HUDEP-2 (cell line): ENCODE measurements at regions not wholly inside any gene's neighbourhood (a gene's known extent, or its start where the extent isn't known, plus 50 kb on each side); places are given as distances from the start of the nearest gene placed in this dataset.
"Not testable (repeated sequence)": the region's sequence is repeated elsewhere in the genome, so short reads cannot be mapped to it uniquely, and the experiment has no call there.

ENCODE experiments used
- DNase-seq, 76 experiments: peaks; one replicate each; lab custom pipeline; 2025; ENCODE audit not compliant: unreplicated experiment in 76 of 76; lab: John Stamatoyannopoulos, UW

DNA sequence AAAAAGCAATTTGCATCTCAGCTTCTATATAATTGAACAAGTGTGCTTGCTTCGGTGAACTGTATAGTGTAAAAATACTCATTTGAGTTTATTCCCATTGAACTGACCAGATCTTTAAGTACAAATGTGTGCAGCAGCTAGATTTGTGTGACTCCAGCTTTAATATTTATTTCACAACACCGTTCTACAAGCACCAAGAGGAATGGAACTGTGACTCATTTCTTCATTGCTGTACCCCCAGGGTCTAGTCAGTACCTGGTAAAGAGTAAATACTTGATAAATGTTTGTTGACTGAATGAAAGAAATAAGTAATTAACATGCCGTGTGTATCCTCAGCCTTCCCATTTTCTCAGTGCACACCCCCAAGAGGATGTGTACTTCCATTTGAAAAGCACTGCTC, 464.8 kb downstream of the CBLN4 start:
- no peak for DNase-seq

DNA sequence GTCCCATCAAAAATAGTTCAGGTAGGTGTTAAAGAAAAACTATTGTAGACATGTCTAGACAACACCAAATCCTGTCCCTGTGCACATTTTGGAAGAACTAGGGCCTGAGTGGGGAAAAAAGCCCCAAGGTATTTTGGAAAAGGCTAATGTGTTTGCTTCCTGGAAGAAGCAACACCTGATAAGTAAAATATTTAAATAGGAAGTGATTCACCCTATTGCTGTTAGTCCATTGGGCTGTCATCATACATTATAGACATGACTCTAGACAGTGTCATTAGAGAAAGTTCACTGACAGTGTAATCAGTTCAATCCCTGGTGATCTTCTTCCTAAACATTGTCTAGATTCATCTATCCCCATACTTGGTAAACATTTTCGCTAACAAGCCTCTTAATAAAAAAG, 465.3 kb downstream of the CBLN4 start:
- DNase-seq = no peak

DNA sequence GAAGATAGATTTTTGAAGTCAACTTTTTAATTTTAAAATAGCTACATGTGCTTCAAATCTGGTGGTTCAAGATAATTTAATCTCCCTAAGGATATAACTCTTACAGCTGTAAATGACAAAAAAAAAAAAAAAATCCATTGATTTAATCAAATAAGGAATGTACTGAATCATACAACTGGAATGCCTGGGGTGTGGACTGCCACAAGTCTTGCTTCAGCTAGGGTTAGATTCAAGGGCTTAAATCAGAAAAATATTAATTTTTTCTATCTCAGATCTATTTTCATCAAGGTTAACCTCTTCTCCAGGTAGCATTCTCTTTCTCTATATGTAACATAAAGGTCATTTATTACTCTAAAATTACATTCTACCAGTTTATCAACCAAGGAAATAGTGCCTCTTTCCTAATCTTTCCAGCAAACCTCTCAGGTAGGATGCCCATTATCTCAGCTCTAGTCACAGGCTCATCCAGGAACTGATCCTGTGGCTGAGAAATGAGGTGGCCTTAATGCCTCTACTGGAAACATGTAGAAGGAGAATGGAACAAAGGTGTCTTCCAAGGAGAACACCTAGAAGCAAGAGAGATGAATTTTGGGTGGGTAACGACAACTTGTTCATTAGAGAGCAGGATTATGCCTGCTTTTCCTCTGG, 466.9 kb downstream of the CBLN4 start:
- DNase-seq = no peak

DNA sequence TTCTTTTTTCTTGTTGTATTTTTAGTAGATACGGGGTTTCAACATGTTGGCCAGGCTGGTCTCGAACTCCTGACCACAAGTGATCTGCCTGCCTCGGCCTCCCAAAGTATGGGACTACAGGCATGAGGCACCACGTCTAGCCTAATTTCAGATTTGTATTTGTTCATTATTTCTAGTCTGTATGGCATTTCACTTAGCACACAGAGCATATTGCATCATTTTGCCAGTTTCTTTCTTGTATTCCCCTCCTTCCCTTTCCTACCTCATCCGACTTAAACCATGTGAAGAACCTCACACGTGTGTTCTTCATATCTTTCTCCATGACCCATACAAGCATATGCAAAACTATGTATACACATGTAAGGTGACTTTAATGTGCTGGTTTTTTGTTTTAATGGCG, 470.0 kb downstream of the CBLN4 start:
- DNase-seq = no peak

DNA sequence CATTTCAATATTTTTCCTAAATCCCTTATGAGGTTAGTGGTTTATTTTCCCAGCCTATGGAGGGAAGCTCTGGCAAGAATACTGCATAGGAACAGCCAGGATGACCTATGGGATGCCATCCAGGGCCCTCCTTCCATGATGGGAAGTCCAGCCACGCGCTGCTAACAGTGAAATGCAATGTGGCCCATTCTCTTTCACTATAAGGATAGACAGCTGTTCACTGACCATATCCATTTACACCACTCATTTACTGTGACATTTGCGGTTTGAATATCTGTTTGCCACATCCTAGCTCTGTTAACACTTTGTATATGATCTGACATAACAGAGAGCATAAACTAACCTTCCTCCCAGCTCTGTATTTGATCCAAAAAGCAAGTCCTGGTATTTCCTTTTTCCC, 471.7 kb downstream of the CBLN4 start:
- no peak for DNase-seq

DNA sequence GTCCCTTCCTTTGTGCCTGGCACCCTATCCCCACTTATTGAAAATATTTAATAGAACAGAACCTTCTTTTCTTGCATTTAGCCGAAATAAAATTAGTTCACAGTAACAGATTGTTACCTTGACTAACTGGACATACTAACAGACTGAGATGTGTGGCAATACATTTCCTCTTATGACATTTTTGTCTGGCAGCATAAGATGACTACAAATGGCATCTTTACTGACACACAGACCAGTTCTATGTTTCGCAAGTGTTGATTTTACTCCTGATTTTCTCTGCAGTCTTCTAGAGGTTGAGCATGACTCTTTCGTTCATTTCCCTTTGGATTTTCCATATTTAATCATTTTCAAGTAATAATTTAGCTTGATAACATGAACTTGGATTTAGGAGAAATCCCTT, 474.6 kb downstream of the CBLN4 start:
- no peak for DNase-seq

DNA sequence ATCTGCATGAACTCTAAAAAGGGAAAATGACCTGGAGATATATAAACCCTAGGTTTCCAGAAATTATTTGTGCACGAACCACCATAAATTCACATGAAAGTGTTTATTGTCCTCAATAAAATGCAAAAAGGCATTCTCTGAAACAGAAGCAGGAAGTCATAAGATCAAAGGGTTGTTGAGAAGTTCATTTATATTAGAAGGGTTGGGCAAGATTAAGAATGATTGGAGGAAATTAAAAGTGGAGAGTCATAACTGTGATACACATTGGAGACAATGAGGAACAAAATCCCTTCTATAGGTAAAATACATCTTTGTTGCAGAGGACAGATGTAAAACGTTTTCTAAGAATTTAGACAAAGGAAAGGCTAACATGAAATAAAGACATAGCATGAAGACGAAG, 476.8 kb downstream of the CBLN4 start:
- DNase-seq = no peak

DNA sequence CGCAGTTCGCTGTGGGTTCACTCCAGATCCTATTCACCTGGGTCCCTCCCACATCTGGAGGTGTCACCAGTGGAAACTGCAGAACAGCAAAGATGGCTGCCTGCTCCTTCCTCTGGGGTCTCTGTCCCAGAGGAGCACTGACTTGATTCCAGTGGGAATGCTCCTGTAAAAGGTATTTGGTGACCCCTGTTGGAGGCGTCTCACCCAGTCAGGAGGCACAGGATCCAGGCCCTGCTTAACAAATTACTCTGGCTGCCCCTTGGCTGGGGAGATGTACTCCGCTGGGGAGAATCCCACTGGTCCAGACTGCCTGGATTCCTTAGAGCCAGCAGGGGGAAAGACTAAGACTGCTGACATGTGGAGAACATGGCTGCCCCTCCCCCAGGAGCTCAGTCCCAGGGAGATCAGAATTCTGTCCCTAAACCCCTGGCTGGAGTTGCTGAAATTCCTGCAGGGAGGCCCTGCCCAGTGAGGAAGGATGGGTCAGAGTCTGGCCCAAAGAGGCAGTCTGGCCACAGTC, 483.0 kb downstream of the CBLN4 start:
- DNase-seq = no peak

DNA sequence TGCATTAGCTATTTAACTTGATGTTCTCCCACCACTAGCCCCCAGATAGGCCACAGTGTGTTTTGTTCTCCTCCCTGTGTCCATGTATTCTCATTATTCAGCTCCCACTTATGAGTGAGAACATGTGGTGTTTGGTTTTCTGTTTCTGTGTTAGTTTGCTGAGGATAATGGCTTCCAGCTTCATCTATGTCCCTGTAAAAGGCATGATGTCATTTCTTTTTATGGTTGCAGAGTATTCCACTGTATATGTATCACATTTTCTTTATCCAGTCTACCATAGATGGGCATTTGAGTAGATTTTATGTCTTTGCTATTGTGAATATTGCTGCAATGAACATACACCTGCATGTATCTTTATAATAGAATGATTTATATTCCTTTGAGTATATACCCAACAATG, 487.7 kb downstream of the CBLN4 start:
- DNase-seq = not testable (repeated sequence)

DNA sequence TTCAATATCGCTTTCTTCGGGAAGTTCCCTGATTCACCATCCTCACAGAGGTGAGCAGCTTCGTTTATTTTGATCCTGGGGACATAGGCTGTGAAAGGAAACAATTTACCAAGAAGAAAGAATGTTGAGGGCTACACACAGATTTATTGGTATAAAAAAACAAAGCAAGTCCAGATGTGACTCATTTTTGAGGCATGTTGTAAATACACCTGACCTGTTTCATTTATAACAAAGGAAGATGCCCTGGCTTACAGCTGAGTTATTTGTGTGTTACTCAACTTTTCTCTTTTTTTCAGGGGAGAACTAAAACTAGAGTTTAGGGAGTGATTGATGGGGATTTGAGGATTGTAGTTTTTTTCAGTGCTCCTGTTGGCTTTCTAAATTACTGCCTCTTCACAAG, 489.5 kb downstream of the CBLN4 start:
- no peak for DNase-seq

DNA sequence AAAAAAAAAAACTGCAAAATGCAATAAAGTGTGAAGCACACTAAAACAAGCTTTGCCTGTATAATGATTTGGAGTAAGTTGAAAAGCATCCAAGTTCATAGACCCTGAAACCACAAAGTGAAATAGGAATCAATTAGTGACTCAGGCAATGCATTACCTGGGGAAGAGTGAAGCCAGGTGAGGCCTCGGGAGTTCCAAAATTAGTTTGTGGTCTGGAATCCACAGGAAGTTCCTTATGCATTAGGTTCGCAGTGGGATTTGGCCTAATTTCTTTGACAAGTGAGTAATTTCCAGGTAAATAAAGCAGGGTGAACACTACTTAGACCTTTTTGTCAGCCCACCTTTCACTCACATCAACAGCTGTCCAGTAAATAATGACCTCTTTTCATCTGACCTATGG, 490.8 kb downstream of the CBLN4 start:
- DNase-seq = no peak

DNA sequence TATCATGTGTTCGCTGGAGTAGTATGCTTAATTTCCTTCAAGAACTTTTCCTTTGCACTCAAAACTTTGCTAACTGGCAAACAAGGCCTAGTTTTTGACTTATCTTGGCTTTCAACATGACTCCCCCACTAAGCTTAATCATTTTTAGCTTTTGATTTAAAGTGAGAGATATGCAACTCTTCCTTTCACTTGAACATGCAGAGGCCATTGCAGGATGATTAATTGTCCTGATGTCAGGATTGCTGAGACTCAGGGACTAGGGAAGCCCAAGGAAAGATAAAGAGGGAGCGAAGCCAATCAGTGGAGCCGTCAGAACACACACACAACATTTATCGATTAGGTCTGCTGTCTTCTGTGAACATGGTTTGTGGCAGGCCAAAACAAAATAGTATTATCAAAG, 491.4 kb downstream of the CBLN4 start:
- DNase-seq = no peak

DNA sequence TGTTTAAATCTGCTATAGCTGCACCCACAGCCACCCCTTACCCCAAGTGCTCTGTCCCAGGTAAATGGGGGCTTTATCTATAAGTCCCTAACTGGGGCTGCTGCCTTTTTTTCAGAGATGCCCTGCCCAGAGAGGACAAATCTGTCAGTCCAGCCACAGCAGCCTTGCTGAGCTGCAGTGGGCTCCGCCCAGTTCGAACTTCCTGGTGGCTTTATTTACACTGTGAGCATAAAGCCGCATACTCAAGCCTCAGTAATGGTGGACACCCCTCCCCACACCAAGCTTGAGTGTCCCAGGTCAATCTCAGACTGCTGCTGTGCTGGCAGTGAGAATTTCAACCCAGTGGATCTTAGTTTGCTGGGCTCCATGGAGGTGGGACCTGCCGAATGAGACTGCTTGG, 505.2 kb downstream of the CBLN4 start:
- DNase-seq = no peak

DNA sequence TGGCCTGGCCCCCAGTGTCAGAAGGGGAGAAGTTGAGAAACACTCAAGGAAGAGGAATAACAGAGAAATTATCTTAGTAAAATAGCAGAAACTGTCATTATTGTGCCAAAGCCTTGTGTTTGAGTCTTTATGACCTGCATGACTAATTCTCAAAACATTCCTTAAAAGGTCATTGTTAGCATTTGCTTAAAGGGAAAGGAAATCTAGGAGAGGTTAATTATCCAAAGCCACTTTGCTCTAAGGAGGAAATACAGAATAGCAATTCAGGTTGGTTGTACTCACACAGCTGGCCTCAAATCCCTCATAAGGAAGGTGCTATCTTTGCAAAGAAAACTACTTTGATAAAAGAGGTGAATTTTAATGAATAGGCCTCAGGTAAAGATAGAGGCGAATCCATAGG, 516.7 kb downstream of the CBLN4 start:
- no peak for DNase-seq

DNA sequence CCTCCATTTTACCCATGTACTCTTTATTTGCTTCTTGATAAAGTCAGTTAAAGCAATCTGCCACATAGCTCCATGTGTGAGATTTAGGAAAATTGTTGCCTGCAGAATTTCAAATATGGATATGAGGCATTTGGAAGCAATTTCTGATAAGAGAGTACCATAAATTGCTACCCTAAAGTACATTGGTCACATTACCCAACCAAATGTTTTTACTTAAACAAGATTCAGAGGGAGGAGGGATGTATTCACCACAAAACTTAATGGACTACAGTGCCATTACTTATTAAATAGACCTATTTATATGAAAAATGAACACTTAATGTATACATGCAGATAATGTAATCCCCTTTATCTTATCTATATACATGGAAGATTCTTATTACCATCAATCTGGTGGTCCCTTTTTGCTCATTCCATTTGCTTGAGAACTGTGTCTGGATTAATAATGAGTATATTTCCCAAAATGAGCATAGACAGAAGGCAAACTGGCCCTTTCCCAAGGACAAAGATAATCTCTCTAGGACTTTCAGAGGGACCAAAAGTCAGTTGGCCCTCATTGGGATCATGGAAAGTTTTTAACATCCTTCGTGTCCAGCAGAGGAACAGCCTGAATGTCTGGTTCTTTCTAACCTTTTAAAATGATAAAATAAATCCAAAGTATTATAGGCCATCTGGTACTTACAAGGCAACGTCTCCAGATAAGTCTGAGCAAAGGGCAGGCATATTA, 526.4 kb downstream of the CBLN4 start:
- DNase-seq = no peak

DNA sequence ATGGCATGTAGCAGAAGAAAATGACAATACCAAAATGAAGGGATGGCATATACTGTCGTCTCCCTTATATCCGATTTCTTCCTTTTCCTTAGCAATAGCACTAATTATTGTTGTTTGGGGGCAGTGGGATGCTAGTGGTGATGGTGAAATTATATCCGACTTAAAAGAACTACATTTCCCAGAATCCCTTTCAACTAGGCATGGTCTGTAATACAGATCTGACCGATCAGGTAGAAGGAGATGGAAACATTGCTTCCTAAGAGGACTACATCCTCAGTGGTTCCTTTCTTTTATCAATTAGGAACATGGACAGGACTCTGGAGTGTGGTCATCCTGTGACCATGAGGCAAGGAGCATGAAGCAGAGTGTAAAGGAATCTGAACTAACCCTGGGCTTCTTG, 532.6 kb downstream of the CBLN4 start:
- no peak for DNase-seq

DNA sequence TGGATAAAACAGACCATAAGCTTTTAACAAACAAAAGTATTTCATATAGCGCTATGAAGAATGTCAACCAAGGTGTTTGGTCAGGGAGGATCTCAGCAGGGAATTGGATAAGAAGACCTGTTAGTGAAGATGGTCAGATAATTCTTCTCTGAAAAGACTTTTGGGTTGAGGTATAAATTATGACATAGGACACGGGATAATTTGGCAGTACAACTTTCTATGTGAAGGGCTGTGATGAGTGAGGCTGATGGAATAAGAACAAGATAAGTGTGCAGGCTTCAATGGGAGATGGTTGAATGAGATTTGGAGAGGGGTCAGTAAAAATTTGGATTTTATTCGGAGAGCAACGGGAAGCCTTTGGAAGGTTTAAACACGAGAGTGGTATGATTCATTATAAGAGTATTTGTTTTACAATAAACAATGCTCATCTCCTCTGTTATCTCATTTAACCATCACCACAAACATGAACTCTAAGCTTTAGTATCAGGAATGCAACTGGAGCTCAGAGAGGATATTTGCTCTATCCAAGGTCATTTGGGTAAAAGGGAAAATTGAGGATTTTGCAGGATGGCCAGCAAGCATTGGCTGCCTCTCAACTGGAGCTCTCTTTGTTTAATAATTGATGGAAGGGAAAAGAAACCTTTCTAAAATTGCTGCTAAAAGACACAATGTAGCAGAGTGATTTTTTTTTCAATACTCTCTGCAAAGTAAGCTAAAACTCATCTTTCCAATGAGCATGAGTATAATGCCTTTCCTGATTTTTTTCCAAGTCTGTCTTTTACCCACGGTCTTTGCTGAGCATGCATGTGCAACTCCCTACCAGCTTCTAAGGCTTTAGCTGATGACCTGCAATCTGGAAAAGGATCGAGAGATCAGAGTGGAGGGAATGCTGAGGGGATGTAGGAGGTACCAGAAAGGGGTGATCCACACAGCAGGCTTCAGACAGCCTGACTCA, 534.0 kb downstream of the CBLN4 start:
- DNase-seq = no peak

DNA sequence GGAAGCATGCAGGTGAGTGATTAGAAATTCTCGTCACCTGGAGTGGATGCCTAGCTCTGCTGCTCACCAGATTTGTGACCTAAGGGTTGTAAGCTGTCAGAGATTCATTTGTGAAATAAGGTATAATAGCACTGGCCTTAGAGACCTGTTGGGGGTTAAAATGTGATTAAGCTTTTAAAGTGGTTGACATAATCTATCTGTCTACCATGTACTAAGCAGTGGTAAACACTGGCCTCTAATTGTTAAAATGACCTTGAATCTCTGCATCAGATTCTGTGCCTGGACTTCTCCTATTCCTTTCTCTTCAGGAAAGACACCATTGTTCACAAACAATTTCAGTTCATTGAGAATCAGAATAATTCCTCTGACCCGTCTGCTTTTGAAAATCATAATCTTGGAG, 536.2 kb downstream of the CBLN4 start:
- no peak for DNase-seq

DNA sequence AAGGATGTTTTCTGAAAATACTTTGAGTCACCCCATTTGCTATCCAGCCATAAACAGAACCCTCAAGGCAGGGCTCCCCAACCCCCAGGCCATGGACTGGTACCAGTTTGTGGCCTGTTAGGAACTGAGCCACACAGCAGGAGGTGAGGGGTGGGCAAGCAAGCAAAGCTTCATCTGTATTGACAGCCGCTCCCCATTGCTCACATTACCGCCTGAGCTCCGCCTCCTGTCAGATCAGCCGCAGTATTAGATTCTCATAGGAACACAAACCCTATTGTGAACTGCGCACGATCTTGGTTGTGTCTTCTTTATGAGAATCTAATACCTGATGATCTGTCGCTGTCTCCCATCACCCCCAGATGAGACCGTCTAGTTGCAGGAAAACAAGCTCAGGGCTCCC, 543.8 kb downstream of the CBLN4 start:
- no peak for DNase-seq

DNA sequence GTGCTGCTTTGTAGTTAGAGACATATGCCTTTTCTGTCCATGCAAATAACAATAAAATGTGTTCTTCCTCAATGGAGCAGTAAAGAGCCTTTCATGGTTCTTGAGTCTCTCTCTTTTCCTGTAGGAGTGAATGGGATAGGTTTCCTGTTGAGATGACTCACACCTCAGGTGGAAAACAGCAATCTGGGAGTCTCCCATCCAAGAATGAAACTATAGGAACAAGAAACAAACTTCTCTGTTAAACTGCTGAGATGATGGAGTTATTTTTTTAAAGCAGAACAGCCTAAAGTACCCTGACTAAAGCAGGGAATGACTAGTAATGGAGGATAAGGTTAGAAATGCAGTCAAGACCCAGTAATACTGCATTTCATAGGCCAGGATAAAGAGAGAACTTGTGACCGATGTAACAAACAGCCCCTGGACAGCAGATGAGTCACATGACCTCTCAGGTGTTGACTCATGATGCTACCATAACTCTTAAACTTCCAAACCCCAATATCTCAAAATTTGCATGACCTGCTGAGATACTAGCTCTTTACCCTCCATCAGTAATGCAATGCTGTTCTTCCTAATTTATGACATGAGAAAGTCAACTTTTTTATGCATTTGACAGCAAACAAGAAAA, 548.9 kb downstream of the CBLN4 start:
- no peak for DNase-seq

DNA sequence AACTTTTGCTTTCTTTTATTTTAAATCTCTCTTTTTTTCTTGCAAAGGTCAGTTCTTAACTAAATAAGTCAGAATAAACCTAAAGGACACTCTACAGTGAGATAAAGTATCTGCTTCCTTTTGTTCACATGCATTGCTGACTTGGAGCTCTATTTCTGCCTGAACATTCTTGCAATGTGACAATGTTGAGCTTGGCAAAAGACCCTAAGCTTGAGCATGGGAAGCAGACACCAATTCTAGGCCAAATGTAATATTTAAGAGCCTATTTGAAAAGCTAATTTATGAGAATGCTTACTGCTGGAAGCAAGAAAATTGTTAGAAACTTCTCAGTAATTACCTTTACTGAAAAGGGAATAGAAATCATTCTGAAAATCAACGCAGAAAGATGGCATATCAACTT, 556.2 kb downstream of the CBLN4 start:
- no peak for DNase-seq
